Hematopoietic multipotent progenitor cell (in vitro differentiated cells): ENCODE measurements at regions not wholly inside any gene's neighbourhood (a gene's known extent, or its start where the extent isn't known, plus 50 kb on each side); places are given as distances from the start of the nearest gene placed in this dataset.

Experiments used
- DNase-seq, 3 donors: peaks; one replicate each; pipeline ENCODE4 v3.0.0-alpha.2; 2011 to 2015; ENCODE audit warnings: low read depth in 2 of 3, low spot score in 2 of 3

DNA sequence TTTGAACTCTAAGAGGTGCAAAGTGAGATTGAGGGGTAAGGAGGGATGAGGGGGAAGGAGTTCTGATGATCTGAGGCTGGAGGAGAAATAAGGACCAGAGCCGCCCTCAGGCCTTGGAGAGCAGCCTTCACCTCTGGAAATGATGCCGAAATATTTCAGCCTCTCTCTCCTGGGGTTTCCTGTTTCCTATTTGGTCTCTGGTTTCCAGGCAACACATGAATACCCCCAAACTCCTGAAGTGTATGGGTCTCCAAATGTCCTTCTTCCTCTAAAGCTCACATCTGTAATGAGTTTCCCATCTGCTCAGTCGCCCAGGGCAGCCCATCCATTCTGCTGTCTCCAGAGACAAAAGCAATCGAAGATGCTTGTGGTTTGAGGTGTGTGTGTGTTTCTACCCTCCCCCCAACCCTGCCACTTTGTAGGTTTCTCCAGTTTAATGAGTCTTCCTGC, 52.0 kb upstream of the FAM20B start:
- DNase-seq: peak in 2 of 3 donors; percentile 1 to 21
